ENCODE measurements at regions not wholly inside any gene's neighbourhood (a gene's known extent, or its start where the extent isn't known, plus 50 kb on each side); places are given as distances from the start of the nearest gene placed in this dataset.

DNA sequence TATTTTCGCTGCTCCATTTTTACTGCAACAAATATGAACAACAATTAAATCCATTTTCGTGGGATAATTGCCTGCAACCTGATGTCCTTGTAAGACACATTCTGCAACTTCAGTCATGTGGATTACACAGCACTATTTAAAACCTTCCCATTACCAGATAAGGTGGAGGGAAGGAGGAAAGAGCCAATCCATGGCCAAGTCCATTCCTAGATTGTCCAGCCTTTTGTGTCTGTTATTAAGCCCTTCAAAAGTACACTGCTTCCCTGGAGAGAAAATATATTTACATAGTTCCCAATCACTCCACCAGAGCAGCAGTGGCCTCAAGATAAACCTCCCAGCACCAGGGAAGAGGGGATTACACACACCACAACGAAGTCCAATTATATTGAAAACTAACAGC is 347.9 kb downstream of the CDH26 start:
- H3K27me3 ChIP-seq (ENCODE audit: insufficient read depth), result no peaks in the 10 kb centered on the region
- no peaks in the 10 kb centered on the region for H3K79me2 ChIP-seq (ENCODE audit: insufficient read depth)
- no peak for DNase-seq
- POLR2A ChIA-PET, result interaction anchor here (0.5 kb wide), 1 partner anchor 16 kb away, joined by 8 read pairs; no protein-coding TSS in a partner anchor
- no peaks in the 10 kb centered on the region for H3K9me2 ChIP-seq
- H4K20me1 ChIP-seq (ENCODE audit: insufficient read depth), result no peaks in the 10 kb centered on the region
- no peak overlapping the region for H3K4me2 ChIP-seq
- no peaks in the 10 kb centered on the region for H3K9me3 ChIP-seq
- WGBS (ENCODE audit: low lambda C conversion rate), result 0% methylated on average over 3 of the region's 3 CpGs
- no peaks in the 10 kb centered on the region for H3K36me3 ChIP-seq (replicated peaks in 1 of 2; ENCODE audit: control insufficient read depth in 1 of 2, insufficient read depth in 2 of 2, low read length in 1 of 2)
- no peak overlapping the region for H2AFZ ChIP-seq (ENCODE audit: low read depth)
- TF ChIP-seq FOSL2 (IDR thresholded peaks at IDR 0.05; ENCODE audit: borderline replicate concordance, low read depth) (no peak), SIN3A (IDR thresholded peaks at IDR 0.05; ENCODE audit: borderline replicate concordance, low read depth, low read length) (no peak), RCOR1 (IDR thresholded peaks at IDR 0.05; ENCODE audit: low read length) (no peak), RFX5 (IDR thresholded peaks at IDR 0.05; ENCODE audit: low read length) (no peak), TCF12 (IDR thresholded peaks at IDR 0.05) (no peak)
- TF ChIP-seq, protein P1, sequence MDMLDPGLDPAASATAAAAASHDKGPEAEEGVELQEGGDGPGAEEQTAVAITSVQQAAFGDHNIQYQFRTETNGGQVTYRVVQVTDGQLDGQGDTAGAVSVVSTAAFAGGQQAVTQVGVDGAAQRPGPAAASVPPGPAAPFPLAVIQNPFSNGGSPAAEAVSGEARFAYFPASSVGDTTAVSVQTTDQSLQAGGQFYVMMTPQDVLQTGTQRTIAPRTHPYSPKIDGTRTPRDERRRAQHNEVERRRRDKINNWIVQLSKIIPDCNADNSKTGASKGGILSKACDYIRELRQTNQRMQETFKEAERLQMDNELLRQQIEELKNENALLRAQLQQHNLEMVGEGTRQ (IDR thresholded peaks at IDR 0.05; ENCODE audit: borderline replicate concordance, low read depth, low read length), result no peak
- TF ChIP-seq, protein P2, sequence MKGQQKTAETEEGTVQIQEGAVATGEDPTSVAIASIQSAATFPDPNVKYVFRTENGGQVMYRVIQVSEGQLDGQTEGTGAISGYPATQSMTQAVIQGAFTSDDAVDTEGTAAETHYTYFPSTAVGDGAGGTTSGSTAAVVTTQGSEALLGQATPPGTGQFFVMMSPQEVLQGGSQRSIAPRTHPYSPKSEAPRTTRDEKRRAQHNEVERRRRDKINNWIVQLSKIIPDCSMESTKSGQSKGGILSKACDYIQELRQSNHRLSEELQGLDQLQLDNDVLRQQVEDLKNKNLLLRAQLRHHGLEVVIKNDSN (IDR thresholded peaks at IDR 0.05; ENCODE audit: borderline replicate concordance, low read depth), result no peak
- H3K4me1 ChIP-seq (ENCODE audit: control insufficient read depth in 1 of 2, insufficient read depth in 2 of 2, low read depth in 1 of 2, low read length in 1 of 2), result no peaks in the 10 kb centered on the region
- CTCF ChIA-PET, result no interaction called here
- H3K27ac ChIP-seq (ENCODE audit: low read depth in 2 of 2, low read length in 1 of 2), result no peak overlapping the region
- no peaks in the 10 kb centered on the region for H3F3A ChIP-seq (replicated peaks; ENCODE audit: insufficient read depth)
- no peak overlapping the region for H3K4me3 ChIP-seq (ENCODE audit: low read depth in 2 of 2, low read length in 1 of 2)
- H3K9ac ChIP-seq, result no peak overlapping the region

DNA sequence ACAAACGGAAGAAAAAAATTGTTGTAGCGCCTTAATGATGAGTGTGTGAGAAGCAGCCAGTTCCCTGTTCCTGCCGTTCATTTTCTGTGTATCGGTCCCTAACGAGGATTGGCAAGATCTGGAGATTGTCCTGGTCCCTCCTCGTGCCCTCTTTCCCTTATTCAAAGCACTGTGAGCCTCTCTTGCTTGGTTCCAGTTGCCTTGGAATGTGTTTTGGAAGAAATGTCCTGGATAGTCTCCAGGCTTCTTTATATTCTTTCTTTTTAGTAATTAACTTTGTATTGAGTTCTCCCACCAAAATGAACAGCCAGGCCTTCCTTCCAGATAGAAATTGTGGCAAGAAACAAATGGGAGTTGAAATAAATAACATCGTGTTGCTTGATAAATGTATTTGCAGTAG is 348.3 kb downstream of the CDH26 start:
- Histone ChIP-seq H3K9me3 (no peaks in the 10 kb centered on the region), H3K27me3 (ENCODE audit: insufficient read depth) (no peaks in the 10 kb centered on the region), H3K9ac (no peak overlapping the region), H2AFZ (ENCODE audit: low read depth) (no peak overlapping the region), H4K20me1 (ENCODE audit: insufficient read depth) (no peaks in the 10 kb centered on the region), H3F3A (replicated peaks; ENCODE audit: insufficient read depth) (no peaks in the 10 kb centered on the region), H3K36me3 (replicated peaks in 1 of 2; ENCODE audit: control insufficient read depth in 1 of 2, insufficient read depth in 2 of 2, low read length in 1 of 2) (no peaks in the 10 kb centered on the region), H3K4me2 (no peak overlapping the region), H3K9me2 (no peaks in the 10 kb centered on the region), H3K4me3 (ENCODE audit: low read depth in 2 of 2, low read length in 1 of 2) (no peak overlapping the region), H3K4me1 (ENCODE audit: control insufficient read depth in 1 of 2, insufficient read depth in 2 of 2, low read depth in 1 of 2, low read length in 1 of 2) (no peaks in the 10 kb centered on the region), H3K79me2 (ENCODE audit: insufficient read depth) (no peaks in the 10 kb centered on the region), H3K27ac (ENCODE audit: low read depth in 2 of 2, low read length in 1 of 2) (no peak overlapping the region)
- ChIA-PET POLR2A (no interaction called here), CTCF (no interaction called here)
- WGBS (ENCODE audit: low lambda C conversion rate), result 29% methylated on average over 7 of the region's 7 CpGs
- no peak for DNase-seq
- TF ChIP-seq FOXM1 (IDR thresholded peaks at IDR 0.05; ENCODE audit: low read depth) (no peak), GATA2 (CRISPR knock-in tag; IDR thresholded peaks at IDR 0.05) (no peak), FOSL2 (IDR thresholded peaks at IDR 0.05; ENCODE audit: borderline replicate concordance, low read depth) (no peak), EP300 (IDR thresholded peaks at IDR 0.05; ENCODE audit: borderline replicate concordance in 1 of 2, low read depth in 1 of 2, low read length in 1 of 2) (no peak), NFIC (IDR thresholded peaks at IDR 0.05; ENCODE audit: borderline replicate concordance) (no peak), EZH2phosphoT487 (IDR thresholded peaks at IDR 0.05; ENCODE audit: borderline replicate concordance, low read depth) (no peak), YY1 (IDR thresholded peaks at IDR 0.05; ENCODE audit: low read depth) (no peak), ELF1 (IDR thresholded peaks at IDR 0.05) (no peak), RCOR1 (IDR thresholded peaks at IDR 0.05; ENCODE audit: low read length) (no peak), TAF1 (IDR thresholded peaks at IDR 0.05; ENCODE audit: borderline replicate concordance, low read depth, low read length) (no peak)
- TF ChIP-seq, protein P3, sequence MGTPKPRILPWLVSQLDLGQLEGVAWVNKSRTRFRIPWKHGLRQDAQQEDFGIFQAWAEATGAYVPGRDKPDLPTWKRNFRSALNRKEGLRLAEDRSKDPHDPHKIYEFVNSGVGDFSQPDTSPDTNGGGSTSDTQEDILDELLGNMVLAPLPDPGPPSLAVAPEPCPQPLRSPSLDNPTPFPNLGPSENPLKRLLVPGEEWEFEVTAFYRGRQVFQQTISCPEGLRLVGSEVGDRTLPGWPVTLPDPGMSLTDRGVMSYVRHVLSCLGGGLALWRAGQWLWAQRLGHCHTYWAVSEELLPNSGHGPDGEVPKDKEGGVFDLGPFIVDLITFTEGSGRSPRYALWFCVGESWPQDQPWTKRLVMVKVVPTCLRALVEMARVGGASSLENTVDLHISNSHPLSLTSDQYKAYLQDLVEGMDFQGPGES (IDR thresholded peaks at IDR 0.05; ENCODE audit: low read depth, low read length), result no peak
- TF ChIP-seq, protein P4, sequence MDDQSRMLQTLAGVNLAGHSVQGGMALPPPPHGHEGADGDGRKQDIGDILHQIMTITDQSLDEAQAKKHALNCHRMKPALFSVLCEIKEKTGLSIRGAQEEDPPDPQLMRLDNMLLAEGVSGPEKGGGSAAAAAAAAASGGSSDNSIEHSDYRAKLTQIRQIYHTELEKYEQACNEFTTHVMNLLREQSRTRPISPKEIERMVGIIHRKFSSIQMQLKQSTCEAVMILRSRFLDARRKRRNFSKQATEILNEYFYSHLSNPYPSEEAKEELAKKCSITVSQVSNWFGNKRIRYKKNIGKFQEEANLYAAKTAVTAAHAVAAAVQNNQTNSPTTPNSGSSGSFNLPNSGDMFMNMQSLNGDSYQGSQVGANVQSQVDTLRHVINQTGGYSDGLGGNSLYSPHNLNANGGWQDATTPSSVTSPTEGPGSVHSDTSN (IDR thresholded peaks at IDR 0.05), result no peak

All from SK-N-SH (cell line).